Astrocyte of the cerebellum (primary cell): ENCODE measurements at regions not wholly inside any gene's neighbourhood (a gene's known extent, or its start where the extent isn't known, plus 50 kb on each side); places are given as distances from the start of the nearest gene placed in this dataset.

Experiments
- DNase-seq: peaks from one replicate; pipeline ENCODE4 v3.0.0-alpha.2; 2011; ENCODE audit warnings: low read depth
- H3K4me3 ChIP-seq: 2 replicates; pipeline ENCODE4 v1.5.1; 2011; ENCODE audit warnings: mild to moderate bottlenecking, low read depth, low read length, moderate library complexity
- in situ Hi-C: cut with HindIII; loops from 2 replicates; pipeline ENCODE4 v1.10.0; 2017; ENCODE audit warnings: low sequenced_read_pairs
- TF ChIP-seq, protein P1 (sequence below): IDR thresholded peaks from 2 replicates; pipeline ENCODE4 v1.5.1; 2012; ENCODE audit warnings: low read length, low read depth, moderate library complexity, mild to moderate bottlenecking; ENCODE audit errors: missing control alignments

DNA sequence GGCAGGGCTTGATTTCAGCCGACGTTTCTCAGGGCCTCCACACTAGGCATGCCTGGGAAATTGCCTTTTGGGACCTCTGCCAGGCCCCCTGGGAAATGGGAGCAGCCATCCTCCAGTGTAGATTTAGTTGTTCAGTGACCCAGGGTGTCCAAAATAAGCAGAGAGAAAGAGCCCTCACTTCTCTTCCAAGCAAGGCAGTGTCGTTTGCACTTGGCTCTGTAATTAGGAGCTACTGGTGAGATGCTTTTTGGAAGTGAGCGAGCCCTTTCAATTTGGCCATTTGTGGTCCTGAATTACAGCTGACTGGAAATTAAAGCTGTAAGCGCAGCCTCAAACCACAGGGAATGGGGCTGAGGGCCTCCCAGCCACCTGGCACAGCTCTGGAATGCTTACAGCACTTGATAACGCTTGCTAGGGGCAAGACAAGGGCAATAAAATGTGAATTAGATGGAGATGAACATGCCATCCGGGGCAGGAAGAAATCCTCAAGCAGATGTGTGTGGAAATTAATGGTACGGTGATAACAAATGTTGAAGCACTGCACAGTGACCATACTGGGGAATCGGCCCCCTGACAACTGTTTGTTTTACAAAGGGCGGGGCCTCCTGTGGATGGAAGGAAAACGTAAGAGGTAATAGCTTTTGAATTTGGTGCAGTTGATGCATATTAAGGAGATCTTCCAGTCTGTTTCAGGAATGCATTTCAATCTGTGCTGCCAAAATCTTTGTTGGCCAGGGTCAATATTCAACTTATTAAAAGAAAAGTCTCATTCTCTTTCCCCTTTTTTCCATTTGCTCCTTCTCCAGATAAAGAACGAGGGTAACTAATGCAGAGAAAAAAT is 173.1 kb downstream of the UXS1 start:
- no peak overlapping the region for H3K4me3 ChIP-seq
- in situ Hi-C loops: no loop called here
- DNase-seq: no peak
- TF ChIP-seq, protein P1, sequence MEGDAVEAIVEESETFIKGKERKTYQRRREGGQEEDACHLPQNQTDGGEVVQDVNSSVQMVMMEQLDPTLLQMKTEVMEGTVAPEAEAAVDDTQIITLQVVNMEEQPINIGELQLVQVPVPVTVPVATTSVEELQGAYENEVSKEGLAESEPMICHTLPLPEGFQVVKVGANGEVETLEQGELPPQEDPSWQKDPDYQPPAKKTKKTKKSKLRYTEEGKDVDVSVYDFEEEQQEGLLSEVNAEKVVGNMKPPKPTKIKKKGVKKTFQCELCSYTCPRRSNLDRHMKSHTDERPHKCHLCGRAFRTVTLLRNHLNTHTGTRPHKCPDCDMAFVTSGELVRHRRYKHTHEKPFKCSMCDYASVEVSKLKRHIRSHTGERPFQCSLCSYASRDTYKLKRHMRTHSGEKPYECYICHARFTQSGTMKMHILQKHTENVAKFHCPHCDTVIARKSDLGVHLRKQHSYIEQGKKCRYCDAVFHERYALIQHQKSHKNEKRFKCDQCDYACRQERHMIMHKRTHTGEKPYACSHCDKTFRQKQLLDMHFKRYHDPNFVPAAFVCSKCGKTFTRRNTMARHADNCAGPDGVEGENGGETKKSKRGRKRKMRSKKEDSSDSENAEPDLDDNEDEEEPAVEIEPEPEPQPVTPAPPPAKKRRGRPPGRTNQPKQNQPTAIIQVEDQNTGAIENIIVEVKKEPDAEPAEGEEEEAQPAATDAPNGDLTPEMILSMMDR: no peak

DNA sequence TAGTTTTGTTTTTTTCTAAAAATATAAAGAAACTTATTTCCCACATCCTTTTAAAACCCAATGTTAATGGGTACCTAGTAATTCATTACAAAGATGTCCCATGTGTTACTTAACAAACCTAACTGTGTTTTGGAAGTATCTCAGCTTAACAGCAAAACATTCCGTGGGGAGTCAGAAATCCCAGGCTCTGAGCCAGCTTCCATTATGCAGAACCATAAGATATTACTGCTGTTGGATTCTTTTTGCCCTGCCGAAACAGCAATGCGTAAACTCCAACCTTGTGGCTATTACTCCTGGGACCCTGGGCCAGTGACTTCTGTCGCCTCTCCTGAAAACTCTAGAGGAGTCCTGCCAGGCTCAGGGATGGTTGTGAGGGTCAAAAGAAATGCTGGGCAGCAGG is 174.1 kb downstream of the UXS1 start:
- no peak overlapping the region for H3K4me3 ChIP-seq
- peak; percentile 18 for DNase-seq
- in situ Hi-C loops: no loop called here
- TF ChIP-seq, protein P1: no peak

DNA sequence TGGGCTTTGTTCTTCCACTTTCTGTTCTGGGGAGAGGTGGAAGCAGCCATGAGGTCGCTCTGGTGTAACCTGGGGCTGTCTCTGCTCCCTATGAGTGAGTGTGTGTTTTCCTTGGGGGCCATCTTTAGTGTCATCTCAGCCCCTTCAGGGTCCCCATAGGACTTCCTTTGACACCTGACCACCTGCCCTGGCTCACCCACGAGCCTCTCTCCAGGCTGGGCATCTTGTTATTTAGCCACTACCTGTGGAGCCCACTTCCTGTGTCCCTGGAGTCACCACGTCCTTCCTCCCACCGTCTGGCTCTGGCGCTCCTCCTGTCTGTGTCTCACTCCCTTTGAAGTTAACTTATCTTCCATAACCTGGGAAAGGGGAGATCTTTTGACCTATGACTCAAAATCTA is 176.0 kb downstream of the UXS1 start:
- TF ChIP-seq, protein P1: no peak
- H3K4me3 ChIP-seq: no peak overlapping the region
- no peak for DNase-seq
- in situ Hi-C loops: no loop called here

DNA sequence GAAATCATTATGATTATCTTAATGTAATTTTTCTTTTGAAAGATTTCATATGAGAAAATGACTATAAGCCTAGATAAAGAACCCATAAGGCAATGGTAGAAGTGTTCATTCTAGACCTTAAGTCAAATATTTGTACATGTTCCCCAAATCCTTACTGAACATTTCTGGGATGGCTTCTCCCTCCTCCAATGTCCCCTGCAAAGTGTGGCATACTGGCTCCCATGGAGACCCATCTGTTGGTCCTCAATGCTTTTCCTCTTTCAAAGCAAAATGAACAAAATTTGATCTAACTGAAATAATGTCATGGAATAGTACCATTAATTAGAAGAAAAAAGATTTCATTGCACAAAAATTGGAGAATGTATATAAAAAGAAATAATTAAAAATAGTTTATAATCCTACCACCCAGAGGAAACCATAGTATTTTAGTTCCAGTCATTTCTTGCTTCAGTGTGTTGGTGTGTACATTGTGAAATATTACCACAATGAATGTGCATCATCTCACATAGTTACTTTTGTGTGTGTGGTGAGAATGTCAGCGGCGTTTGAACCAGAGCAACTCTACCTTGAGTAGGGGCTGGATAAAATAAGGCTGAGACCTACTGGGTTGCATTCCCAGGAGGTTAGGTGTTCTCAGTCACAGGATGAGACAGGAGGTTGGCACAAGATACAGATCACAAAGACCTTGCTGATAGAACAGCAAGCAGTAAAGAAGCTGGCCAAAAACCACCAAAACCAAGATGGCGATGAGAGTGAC is 181.3 kb downstream of the UXS1 start:
- TF ChIP-seq, protein P1: no peak
- no peak overlapping the region for H3K4me3 ChIP-seq
- no peak for DNase-seq
- in situ Hi-C loops: no loop called here

- in situ Hi-C loops: no loop called here
- TF ChIP-seq, protein P1: no peak
- no peak overlapping the region for H3K4me3 ChIP-seq
- DNase-seq: no peak
Observed at GRCh38 chr2:106012001-106012590, 182.0 kb downstream of the UXS1 start.

- TF ChIP-seq, protein P1: no peak
- H3K4me3 ChIP-seq: no peak overlapping the region
- in situ Hi-C loops: no loop called here
- no peak for DNase-seq
Observed at GRCh38 chr2:106011380-106011779, 182.7 kb downstream of the UXS1 start.
